ENCODE measurements at regions not wholly inside any gene's neighbourhood (a gene's known extent, or its start where the extent isn't known, plus 50 kb on each side); places are given as distances from the start of the nearest gene placed in this dataset.

DNA sequence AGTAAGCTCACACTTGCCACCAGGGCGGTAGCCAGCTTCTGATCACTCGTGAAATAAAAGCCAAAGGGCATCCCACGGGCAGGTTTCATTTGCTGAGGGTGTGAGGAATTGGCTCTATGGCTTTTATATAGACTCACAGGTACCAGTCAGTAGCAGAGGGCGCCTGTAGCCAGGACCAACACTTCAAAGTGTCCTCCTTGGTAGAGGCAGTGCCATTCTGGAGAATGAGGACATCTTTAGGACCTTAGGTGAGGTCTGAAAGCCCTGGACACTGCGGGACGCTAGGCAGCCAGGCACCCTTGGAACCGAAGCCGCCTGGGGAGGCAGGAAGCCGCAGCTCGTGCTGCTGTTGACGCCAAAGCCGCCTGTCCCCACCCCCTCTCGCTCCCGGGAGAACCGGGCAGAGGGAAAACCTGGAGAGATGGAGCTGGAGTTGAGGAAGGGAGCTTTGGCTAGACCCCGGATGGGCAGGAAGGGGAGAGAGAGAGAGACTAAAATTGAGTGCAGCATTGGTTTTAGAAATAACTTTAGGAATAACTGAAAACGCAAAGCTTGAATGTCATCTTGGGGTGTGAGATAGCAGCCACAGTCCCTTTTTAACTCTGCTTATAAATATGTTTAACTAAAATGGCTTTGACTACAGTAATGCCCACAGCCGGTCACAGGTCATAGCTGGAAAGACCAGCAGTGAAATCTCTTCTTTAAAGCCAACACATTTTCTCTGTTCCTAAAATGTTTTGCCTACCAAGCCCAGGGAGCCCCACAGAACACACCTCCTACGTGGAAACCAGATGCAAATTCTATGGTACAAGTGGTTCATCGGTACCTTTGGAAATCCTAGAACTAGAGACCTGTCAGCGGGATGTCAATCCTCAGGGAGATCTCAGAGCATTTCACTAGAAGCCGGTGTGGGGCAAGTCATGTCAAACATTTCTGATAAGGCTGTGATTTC lies 128.5 kb upstream of the CDYL start:
- 0 out of 2 replicates have a peak, but pooled peaks cover 5% of the 10 kb centered on the region for H3K4me1 ChIP-seq (ENCODE audit: insufficient read depth, low read length)
- no peaks in the 10 kb centered on the region for H3F3A ChIP-seq (ENCODE audit: low read length, unreplicated experiment)
- H3K4me3 ChIP-seq (ENCODE audit: low read length), result peak overlapping the region; percentile 50
- no TSS peak for BruUV-seq (replicated peaks)
- intact Hi-C loops (cut with micrococcal nuclease), result loop anchor here (5.0 kb wide), 1 partner anchor 130 kb away; the partner anchor contains the start of gene CDYL
- H4K20me1 ChIP-seq (ENCODE audit: low read length), result no peaks in the 10 kb centered on the region
- ChIA-PET POLR2A (ENCODE audit: unreplicated experiment) (interaction anchor here (0.5 to 0.6 kb wide), 2 partner anchors 31 to 289 kb away, joined by 3 read pairs; no protein-coding TSS in a partner anchor), CTCF (no interaction called here)
- DNase-seq (peak; percentile 68), ATAC-seq (peak; percentile 96)
- no peaks in the 10 kb centered on the region for H3K9me2 ChIP-seq (replicated peaks; ENCODE audit: low read length)
- H3K9ac ChIP-seq (ENCODE audit: low read length), result no peak overlapping the region
- H3K9me3 ChIP-seq (ENCODE audit: low read length), result peaks cover 5% of the 10 kb centered on the region; the same call in 1 of the 2 replicates
- H3K27me3 ChIP-seq (ENCODE audit: low read length), result no peaks in the 10 kb centered on the region
- H3K36me3 ChIP-seq (ENCODE audit: low read depth, low read length), result no peaks in the 10 kb centered on the region
- no peaks in the 10 kb centered on the region for H3K79me2 ChIP-seq (ENCODE audit: low read length)
- H3K4me2 ChIP-seq (ENCODE audit: low read length), result peak overlapping the region; percentile 71
- H2AFZ ChIP-seq (ENCODE audit: low read length), result peak overlapping the region; percentile 74
- H3K27ac ChIP-seq (ENCODE audit: low read length), result no peak overlapping the region
- TF ChIP-seq, protein P1, sequence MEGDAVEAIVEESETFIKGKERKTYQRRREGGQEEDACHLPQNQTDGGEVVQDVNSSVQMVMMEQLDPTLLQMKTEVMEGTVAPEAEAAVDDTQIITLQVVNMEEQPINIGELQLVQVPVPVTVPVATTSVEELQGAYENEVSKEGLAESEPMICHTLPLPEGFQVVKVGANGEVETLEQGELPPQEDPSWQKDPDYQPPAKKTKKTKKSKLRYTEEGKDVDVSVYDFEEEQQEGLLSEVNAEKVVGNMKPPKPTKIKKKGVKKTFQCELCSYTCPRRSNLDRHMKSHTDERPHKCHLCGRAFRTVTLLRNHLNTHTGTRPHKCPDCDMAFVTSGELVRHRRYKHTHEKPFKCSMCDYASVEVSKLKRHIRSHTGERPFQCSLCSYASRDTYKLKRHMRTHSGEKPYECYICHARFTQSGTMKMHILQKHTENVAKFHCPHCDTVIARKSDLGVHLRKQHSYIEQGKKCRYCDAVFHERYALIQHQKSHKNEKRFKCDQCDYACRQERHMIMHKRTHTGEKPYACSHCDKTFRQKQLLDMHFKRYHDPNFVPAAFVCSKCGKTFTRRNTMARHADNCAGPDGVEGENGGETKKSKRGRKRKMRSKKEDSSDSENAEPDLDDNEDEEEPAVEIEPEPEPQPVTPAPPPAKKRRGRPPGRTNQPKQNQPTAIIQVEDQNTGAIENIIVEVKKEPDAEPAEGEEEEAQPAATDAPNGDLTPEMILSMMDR (conservative IDR thresholded peaks at IDR 0.05; ENCODE audit: low read depth, low read length), result no peak
- TF ChIP-seq EZH2 (IDR thresholded peaks at IDR 0.05; ENCODE audit: low read length, unreplicated experiment) (no peak), EZH2phosphoT487 (IDR thresholded peaks at IDR 0.05; ENCODE audit: borderline replicate concordance, low read length) (no peak)

DNA sequence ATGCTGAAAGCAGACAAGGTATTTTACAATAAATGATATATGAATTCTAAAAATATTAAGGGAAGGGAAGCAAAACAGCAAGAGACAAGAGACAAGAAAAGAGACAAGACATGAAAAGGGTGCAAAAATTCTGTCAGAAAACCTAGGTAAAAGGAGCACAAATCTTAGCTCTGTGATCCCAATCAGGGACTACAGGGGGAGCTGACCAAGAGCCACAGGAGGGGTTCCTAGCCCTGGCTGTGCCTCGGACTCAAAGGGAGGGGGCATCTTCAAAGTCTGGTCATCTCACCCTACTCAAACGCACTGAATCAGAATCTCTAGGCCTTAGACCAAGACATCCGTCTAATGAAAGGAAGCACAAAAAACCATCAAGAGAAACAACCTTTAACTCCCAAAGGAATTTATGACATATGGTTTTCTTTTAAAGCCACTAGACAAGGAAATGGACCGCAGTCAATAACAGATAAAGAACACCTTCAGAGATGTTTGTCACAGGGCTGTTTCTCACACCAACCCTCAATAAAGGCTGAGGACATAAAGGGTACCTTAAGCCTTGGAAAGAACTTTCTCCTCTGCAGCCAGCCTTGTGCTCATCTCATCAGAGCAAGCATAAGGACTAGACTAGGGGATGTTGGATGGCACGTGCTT lies 130.4 kb upstream of the CDYL start:
- DNase-seq (no peak), ATAC-seq (no peak)
- no peaks in the 10 kb centered on the region for H3F3A ChIP-seq (ENCODE audit: low read length, unreplicated experiment)
- ChIA-PET CTCF (no interaction called here), POLR2A (ENCODE audit: unreplicated experiment) (no interaction called here)
- TF ChIP-seq EZH2phosphoT487 (IDR thresholded peaks at IDR 0.05; ENCODE audit: borderline replicate concordance, low read length), result no peak
- no peak overlapping the region for H3K27ac ChIP-seq (ENCODE audit: low read length)
- no peak overlapping the region for H3K4me3 ChIP-seq (ENCODE audit: low read length)
- no peaks in the 10 kb centered on the region for H3K9me2 ChIP-seq (replicated peaks; ENCODE audit: low read length)
- no peaks in the 10 kb centered on the region for H4K20me1 ChIP-seq (ENCODE audit: low read length)
- H2AFZ ChIP-seq (ENCODE audit: low read length), result no peak overlapping the region
- H3K9ac ChIP-seq (ENCODE audit: low read length), result no peak overlapping the region
- no peaks in the 10 kb centered on the region for H3K9me3 ChIP-seq (ENCODE audit: low read length)
- no peaks in the 10 kb centered on the region for H3K79me2 ChIP-seq (ENCODE audit: low read length)
- BruUV-seq (replicated peaks), result no TSS peak
- no peaks in the 10 kb centered on the region for H3K27me3 ChIP-seq (ENCODE audit: low read length)
- H3K36me3 ChIP-seq (ENCODE audit: low read depth, low read length), result no peaks in the 10 kb centered on the region
- H3K4me2 ChIP-seq (ENCODE audit: low read length), result no peak overlapping the region
- 0 out of 2 replicates have a peak, but pooled peaks cover 5% of the 10 kb centered on the region for H3K4me1 ChIP-seq (ENCODE audit: insufficient read depth, low read length)
- intact Hi-C loops (cut with micrococcal nuclease), result loop anchor here (5.0 kb wide), 1 partner anchor 131 kb away; the partner anchor contains the start of gene CDYL

DNA sequence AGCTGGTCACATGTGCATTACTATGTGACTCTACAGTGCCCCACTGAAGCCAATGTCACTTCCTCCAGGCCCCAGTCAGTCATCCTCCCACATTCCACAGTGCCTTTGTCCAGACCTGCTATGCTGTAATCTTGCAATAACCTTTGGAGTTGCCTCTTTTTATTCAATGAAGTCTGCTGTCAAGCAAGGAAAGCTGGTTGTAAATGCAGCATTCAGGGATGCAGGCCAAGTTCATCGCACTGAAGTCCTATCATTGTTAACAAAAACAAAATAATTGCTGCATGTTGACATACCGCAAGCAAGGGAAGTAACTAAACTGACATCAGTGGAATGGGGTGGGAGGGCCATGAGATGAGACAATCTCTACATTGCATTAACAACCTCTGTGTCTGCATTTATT lies 131.2 kb upstream of the CDYL start:
- ATAC-seq (no peak), DNase-seq (no peak)
- Histone ChIP-seq H3K79me2 (ENCODE audit: low read length) (no peaks in the 10 kb centered on the region), H3K27ac (ENCODE audit: low read length) (no peak overlapping the region), H3F3A (ENCODE audit: low read length, unreplicated experiment) (no peaks in the 10 kb centered on the region), H3K4me1 (ENCODE audit: insufficient read depth, low read length) (peaks cover 12% of the 10 kb centered on the region), H4K20me1 (ENCODE audit: low read length) (no peaks in the 10 kb centered on the region), H3K4me3 (ENCODE audit: low read length) (no peak overlapping the region), H3K9me2 (replicated peaks; ENCODE audit: low read length) (no peaks in the 10 kb centered on the region), H3K27me3 (ENCODE audit: low read length) (no peaks in the 10 kb centered on the region), H3K36me3 (ENCODE audit: low read depth, low read length) (no peaks in the 10 kb centered on the region), H3K9ac (ENCODE audit: low read length) (no peak overlapping the region), H3K4me2 (ENCODE audit: low read length) (no peak overlapping the region), H2AFZ (ENCODE audit: low read length) (no peak overlapping the region), H3K9me3 (ENCODE audit: low read length) (no peaks in the 10 kb centered on the region)
- TF ChIP-seq, protein P1 (conservative IDR thresholded peaks at IDR 0.05; ENCODE audit: low read depth, low read length), result no peak
- no peak for TF ChIP-seq EZH2 (IDR thresholded peaks at IDR 0.05; ENCODE audit: low read length, unreplicated experiment)
- ChIA-PET CTCF (no interaction called here), POLR2A (ENCODE audit: unreplicated experiment) (interaction anchor here (0.7 kb wide), 1 partner anchor 1992 kb away, joined by 7 read pairs; no protein-coding TSS in a partner anchor)
- intact Hi-C loops (cut with micrococcal nuclease), result loop anchor here (5.0 kb wide), 1 partner anchor 132 kb away; the partner anchor contains the start of gene CDYL
- no TSS peak for BruUV-seq (replicated peaks)
